Left ventricle myocardium inferior (tissue), 1 donor: ENCODE measurements at regions not wholly inside any gene's neighbourhood (a gene's known extent, or its start where the extent isn't known, plus 50 kb on each side); places are given as distances from the start of the nearest gene placed in this dataset.

ENCODE experiments used
- DNase-seq: peaks from one replicate; pipeline ENCODE4 v3.0.0-alpha.2; 2020
- H3K27ac ChIP-seq: fragments of 200-600 bp; replicated peaks from 2 replicates; pipeline ENCODE4 v1.8.0; 2021
- H3K27me3 ChIP-seq: fragments of 200-600 bp; 2 replicates; pipeline ENCODE4 v1.8.0; 2021; ENCODE audit warnings: low read depth
- H3K36me3 ChIP-seq: fragments of 200-600 bp; 2 replicates; pipeline ENCODE4 v1.8.0; 2021
- H3K4me1 ChIP-seq: fragments of 200-600 bp; 2 replicates; pipeline ENCODE4 v1.8.0; 2021
- H3K4me3 ChIP-seq: fragments of 200-600 bp; 2 replicates; pipeline ENCODE4 v1.8.0; 2021; ENCODE audit warnings: mild to moderate bottlenecking, moderate library complexity
- H3K9me3 ChIP-seq: fragments of 200-600 bp; replicated peaks from 2 replicates; pipeline ENCODE4 v1.8.0; 2021
- intact Hi-C: fragments of 100-400 bp; cut with micrococcal nuclease; formaldehyde crosslinking; loops from one replicate; pipeline ENCODE4 v1.11.0; 2022
- TF ChIP-seq, protein P1 (sequence below): fragments of 200-600 bp; IDR thresholded peaks from 2 replicates; pipeline ENCODE4 v1.8.0; 2021; ENCODE audit warnings: antibody characterized with exemption, mild to moderate bottlenecking, borderline replicate concordance
- donor health status: DM: no; HTN: yes; CAD: no; lungs with severe emphysema.

DNA sequence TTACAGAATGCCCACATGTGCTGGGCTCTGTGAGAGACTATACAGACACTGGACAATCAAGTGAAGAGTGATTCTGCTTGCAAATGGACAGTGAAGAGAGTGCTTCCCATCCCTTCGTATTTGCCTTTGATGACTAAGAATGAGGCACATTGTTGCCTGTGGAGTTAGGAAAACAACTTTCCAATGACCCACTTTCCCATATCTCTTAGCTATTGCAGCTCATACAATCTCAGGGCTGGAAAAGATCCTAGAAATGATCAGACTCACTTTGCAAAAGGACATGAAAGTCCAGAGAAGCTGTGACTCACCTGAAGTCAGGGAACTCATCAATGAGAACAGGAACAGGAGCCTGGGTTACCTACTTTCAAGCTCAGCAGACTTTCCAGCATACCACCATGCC lies 440.5 kb upstream of the TCF4 start:
- TF ChIP-seq, protein P1, sequence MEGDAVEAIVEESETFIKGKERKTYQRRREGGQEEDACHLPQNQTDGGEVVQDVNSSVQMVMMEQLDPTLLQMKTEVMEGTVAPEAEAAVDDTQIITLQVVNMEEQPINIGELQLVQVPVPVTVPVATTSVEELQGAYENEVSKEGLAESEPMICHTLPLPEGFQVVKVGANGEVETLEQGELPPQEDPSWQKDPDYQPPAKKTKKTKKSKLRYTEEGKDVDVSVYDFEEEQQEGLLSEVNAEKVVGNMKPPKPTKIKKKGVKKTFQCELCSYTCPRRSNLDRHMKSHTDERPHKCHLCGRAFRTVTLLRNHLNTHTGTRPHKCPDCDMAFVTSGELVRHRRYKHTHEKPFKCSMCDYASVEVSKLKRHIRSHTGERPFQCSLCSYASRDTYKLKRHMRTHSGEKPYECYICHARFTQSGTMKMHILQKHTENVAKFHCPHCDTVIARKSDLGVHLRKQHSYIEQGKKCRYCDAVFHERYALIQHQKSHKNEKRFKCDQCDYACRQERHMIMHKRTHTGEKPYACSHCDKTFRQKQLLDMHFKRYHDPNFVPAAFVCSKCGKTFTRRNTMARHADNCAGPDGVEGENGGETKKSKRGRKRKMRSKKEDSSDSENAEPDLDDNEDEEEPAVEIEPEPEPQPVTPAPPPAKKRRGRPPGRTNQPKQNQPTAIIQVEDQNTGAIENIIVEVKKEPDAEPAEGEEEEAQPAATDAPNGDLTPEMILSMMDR = no peak
- intact Hi-C loops = no loop called here
- Histone ChIP-seq H3K36me3 (no peaks in the 10 kb centered on the region), H3K27ac (no peak overlapping the region), H3K27me3 (no peaks in the 10 kb centered on the region), H3K4me3 (no peak overlapping the region), H3K4me1 (peaks cover 14% of the 10 kb centered on the region), H3K9me3 (peaks cover 8% of the 10 kb centered on the region)
- no peak for DNase-seq

DNA sequence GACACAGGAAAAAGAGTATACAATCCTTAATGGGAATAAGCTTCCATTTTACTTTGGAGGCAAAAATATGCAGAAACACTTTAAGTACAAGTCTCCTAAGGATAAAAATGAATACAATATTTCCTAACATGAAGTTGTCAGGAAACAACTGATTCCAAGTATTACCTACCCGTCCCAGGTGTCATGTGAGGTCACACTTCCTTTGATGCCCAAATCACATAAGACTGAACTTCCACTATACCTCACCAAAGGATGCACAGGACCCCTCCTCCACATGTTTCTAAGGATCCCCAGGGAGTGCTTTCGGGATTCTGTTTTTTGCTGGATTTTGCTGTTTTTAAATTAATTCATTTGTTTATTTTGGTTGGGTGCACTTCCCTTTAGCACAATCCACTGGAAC lies 438.5 kb upstream of the TCF4 start:
- Histone ChIP-seq H3K4me1 (peaks cover 18% of the 10 kb centered on the region), H3K36me3 (no peaks in the 10 kb centered on the region), H3K9me3 (no peaks in the 10 kb centered on the region), H3K4me3 (no peak overlapping the region), H3K27me3 (no peaks in the 10 kb centered on the region), H3K27ac (no peak overlapping the region)
- DNase-seq = no peak
- TF ChIP-seq, protein P1 = no peak
- intact Hi-C loops = no loop called here

DNA sequence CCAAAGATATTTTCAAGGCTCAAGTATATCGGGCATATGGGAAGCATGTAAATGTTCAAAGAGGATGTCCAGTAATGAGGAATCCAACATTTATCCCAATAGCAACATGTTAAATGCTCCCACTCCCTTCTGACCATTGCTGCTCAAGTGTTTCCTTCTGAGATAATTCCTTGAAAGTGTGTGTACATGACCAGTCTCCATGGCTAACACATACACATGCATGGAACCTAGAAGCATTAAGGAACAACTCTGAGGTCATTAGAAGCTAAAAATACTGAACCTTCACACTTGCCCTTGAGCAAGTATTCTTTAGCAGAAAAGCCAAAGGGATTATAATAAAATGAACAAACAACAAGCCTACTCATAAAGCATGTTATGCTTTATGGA lies 433.8 kb upstream of the TCF4 start:
- Histone ChIP-seq H3K27ac (no peak overlapping the region), H3K9me3 (no peaks in the 10 kb centered on the region), H3K4me1 (peaks cover 15% of the 10 kb centered on the region), H3K36me3 (no peaks in the 10 kb centered on the region), H3K4me3 (no peak overlapping the region), H3K27me3 (no peaks in the 10 kb centered on the region)
- intact Hi-C loops = no loop called here
- TF ChIP-seq, protein P1 = no peak
- DNase-seq = no peak

DNA sequence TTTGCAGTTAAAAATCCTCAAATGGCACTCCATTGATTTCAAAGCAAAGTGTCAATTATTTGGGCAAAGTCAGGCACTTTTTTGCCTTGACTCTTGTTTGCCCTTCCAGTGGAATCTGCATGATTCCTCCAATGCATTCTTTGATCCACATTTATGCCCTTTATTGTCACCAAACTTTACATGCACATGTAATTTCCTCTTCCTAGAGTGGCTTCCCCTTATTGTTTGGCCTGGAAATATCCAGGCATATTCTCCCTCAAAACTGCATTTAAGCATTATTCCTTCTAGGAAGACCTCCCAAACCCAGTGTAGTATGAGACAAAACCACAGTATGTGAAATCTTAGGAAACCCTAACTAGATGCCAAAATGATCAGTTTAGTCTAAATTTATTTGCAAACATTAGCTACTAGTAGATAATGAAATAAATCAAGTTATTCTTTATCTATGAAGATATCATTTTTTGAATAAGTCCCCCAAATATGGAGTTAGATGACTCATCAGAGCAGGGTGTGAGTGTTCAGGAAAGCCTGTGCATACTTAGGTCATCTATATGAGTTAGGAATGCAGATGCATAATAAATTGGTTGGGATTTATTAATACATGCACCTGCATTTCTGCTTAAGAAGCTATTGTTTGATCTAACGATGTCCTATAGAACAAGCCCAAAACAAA lies 433.3 kb upstream of the TCF4 start:
- H3K9me3 ChIP-seq = no peaks in the 10 kb centered on the region
- peaks cover 10% of the 10 kb centered on the region for H3K4me1 ChIP-seq
- H3K27ac ChIP-seq = no peak overlapping the region
- H3K27me3 ChIP-seq = no peaks in the 10 kb centered on the region
- no peak overlapping the region for H3K4me3 ChIP-seq
- intact Hi-C loops = no loop called here
- TF ChIP-seq, protein P1 = no peak
- no peaks in the 10 kb centered on the region for H3K36me3 ChIP-seq
- DNase-seq = no peak

DNA sequence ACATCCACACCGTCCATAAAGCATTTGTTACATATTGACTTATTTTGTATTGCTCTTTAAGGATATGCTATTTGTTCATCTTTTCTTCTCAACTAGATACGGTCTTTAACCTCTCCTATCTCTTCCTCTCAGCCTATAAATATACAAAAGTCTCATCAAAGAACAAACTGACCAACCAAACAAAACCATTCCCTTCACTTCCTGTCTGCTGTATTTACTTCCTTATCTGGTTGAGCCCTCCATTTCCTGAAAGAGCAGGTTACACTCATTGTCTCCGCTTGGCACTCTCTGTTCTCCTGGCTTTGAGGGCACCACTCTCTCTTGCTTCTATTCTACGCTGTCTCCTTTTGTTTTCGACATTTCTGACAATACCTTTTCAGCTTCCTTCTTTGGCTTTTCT lies 431.9 kb upstream of the TCF4 start:
- no peak overlapping the region for H3K27ac ChIP-seq
- no peak for DNase-seq
- H3K27me3 ChIP-seq = no peaks in the 10 kb centered on the region
- TF ChIP-seq, protein P1 = no peak
- intact Hi-C loops = no loop called here
- no peaks in the 10 kb centered on the region for H3K36me3 ChIP-seq
- peaks cover 4% of the 10 kb centered on the region for H3K4me1 ChIP-seq
- no peak overlapping the region for H3K4me3 ChIP-seq
- peaks cover 2% of the 10 kb centered on the region for H3K9me3 ChIP-seq
